ENCODE measurements at regions not wholly inside any gene's neighbourhood (a gene's known extent, or its start where the extent isn't known, plus 50 kb on each side); places are given as distances from the start of the nearest gene placed in this dataset.

DNA sequence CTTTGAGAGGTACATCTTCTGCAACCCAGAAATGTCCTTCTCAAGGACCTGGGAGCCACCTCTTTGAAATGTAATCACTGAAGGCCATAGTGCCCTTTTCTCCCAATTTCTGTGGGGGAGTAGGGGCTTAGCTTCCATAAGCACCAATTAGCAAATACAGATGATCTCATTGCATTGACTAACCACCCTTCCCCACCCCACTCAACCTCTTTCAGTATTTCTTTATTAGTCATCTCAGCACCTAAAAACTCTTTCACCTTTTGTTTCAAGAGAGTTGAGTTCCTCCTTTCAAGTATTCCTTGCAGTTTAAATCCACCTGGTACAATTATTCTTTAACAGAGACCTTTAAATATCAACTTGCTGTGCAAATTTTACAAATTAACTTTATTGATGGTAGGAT, 1011.8 kb upstream of the CDH2 start:
- TF ChIP-seq, protein P1, sequence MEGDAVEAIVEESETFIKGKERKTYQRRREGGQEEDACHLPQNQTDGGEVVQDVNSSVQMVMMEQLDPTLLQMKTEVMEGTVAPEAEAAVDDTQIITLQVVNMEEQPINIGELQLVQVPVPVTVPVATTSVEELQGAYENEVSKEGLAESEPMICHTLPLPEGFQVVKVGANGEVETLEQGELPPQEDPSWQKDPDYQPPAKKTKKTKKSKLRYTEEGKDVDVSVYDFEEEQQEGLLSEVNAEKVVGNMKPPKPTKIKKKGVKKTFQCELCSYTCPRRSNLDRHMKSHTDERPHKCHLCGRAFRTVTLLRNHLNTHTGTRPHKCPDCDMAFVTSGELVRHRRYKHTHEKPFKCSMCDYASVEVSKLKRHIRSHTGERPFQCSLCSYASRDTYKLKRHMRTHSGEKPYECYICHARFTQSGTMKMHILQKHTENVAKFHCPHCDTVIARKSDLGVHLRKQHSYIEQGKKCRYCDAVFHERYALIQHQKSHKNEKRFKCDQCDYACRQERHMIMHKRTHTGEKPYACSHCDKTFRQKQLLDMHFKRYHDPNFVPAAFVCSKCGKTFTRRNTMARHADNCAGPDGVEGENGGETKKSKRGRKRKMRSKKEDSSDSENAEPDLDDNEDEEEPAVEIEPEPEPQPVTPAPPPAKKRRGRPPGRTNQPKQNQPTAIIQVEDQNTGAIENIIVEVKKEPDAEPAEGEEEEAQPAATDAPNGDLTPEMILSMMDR (IDR thresholded peaks at IDR 0.05; ENCODE audit: poor library complexity) = no peak
- no peak for TF ChIP-seq EZH2 (IDR thresholded peaks at IDR 0.05; ENCODE audit: borderline replicate concordance)
- no peak for TF ChIP-seq EZH2phosphoT487 (IDR thresholded peaks at IDR 0.05; ENCODE audit: low read depth, severe bottlenecking, unreplicated experiment)

Data from hepatocyte (in vitro differentiated cells).